ENCODE measurements at regions not wholly inside any gene's neighbourhood (a gene's known extent, or its start where the extent isn't known, plus 50 kb on each side); places are given as distances from the start of the nearest gene placed in this dataset.

- DNase-seq (ENCODE audit: low spot score in 2 of 2) = peak; percentile 83 to 90
- H3K9me3 ChIP-seq = no peaks in the 10 kb centered on the region
- no peaks in the 10 kb centered on the region for H3K36me3 ChIP-seq
- H3K27ac ChIP-seq = peak overlapping the region; percentile 77 to 81
- intact Hi-C loops (cut with DNase I; ENCODE audit: low total_unique reads) = no loop called here
- no peak overlapping the region for H3K4me3 ChIP-seq
- no peaks in the 10 kb centered on the region for H3K27me3 ChIP-seq
- H3K4me1 ChIP-seq = peaks cover 0 to 3% of the 10 kb centered on the region in 2 donors
- TF ChIP-seq POLR2A (IDR thresholded peaks at IDR 0.05) (no peak), POLR2AphosphoS5 (IDR thresholded peaks at IDR 0.05) (peak; percentile 78 to 88 (median 81))
Observed at GRCh38 chr13:44231786-44232516, 141.7 kb upstream of the SERP2 start.

GRCh38 chr13:44232774-44233173, 140.8 kb upstream of the SERP2 start:
- Histone ChIP-seq H3K4me1 (peaks cover 0 to 3% of the 10 kb centered on the region in 2 donors), H3K9me3 (no peaks in the 10 kb centered on the region), H3K4me3 (no peak overlapping the region), H3K27ac (peak overlapping the region; percentile 66 to 81), H3K36me3 (no peaks in the 10 kb centered on the region), H3K27me3 (no peaks in the 10 kb centered on the region)
- no peak for DNase-seq (ENCODE audit: low spot score in 2 of 2)
- intact Hi-C loops (cut with DNase I; ENCODE audit: low total_unique reads) = no loop called here
- no peak for TF ChIP-seq POLR2A (IDR thresholded peaks at IDR 0.05)
- no peak for TF ChIP-seq CTCF (IDR thresholded peaks at IDR 0.05)
- TF ChIP-seq POLR2AphosphoS5 (IDR thresholded peaks at IDR 0.05) = no peak

GRCh38 chr13:44234566-44234965, 139.1 kb upstream of the SERP2 start:
- intact Hi-C loops (cut with DNase I; ENCODE audit: low total_unique reads) = no loop called here
- Histone ChIP-seq H3K27ac (peak overlapping the region in 1 of 2 donors; percentile 93), H3K36me3 (no peaks in the 10 kb centered on the region), H3K9me3 (no peaks in the 10 kb centered on the region), H3K4me3 (no peak overlapping the region), H3K27me3 (no peaks in the 10 kb centered on the region), H3K4me1 (peaks cover 0 to 3% of the 10 kb centered on the region in 2 donors)
- TF ChIP-seq POLR2AphosphoS5 (IDR thresholded peaks at IDR 0.05) = no peak
- TF ChIP-seq CTCF (IDR thresholded peaks at IDR 0.05) = no peak
- no peak for TF ChIP-seq POLR2A (IDR thresholded peaks at IDR 0.05)
- no peak for DNase-seq (ENCODE audit: low spot score in 2 of 2)

GRCh38 chr13:44236370-44236769, 137.3 kb upstream of the SERP2 start:
- Histone ChIP-seq H3K9me3 (no peaks in the 10 kb centered on the region), H3K27me3 (no peaks in the 10 kb centered on the region), H3K27ac (peak overlapping the region; percentile 73 to 93), H3K4me1 (peaks cover 0 to 3% of the 10 kb centered on the region in 2 donors), H3K4me3 (peak overlapping the region in 1 of 3 donors; percentile 3), H3K36me3 (no peaks in the 10 kb centered on the region)
- no peak for DNase-seq (ENCODE audit: low spot score in 2 of 2)
- TF ChIP-seq POLR2AphosphoS5 (IDR thresholded peaks at IDR 0.05) (peak in 2 of 3 donors; percentile 21 to 24), CTCF (IDR thresholded peaks at IDR 0.05) (no peak)
- intact Hi-C loops (cut with DNase I; ENCODE audit: low total_unique reads) = loop anchor here (2.0 kb wide), 1 partner anchor 76 kb away; no protein-coding TSS in a partner anchor

GRCh38 chr13:44236801-44237207, 136.8 kb upstream of the SERP2 start:
- Histone ChIP-seq H3K36me3 (no peaks in the 10 kb centered on the region), H3K4me1 (no peaks in the 10 kb centered on the region), H3K27ac (peak overlapping the region; percentile 73 to 93), H3K9me3 (no peaks in the 10 kb centered on the region), H3K27me3 (no peaks in the 10 kb centered on the region), H3K4me3 (peak overlapping the region in 1 of 3 donors; percentile 3)
- no peak for DNase-seq (ENCODE audit: low spot score in 2 of 2)
- no peak for TF ChIP-seq CTCF (IDR thresholded peaks at IDR 0.05)
- TF ChIP-seq POLR2AphosphoS5 (IDR thresholded peaks at IDR 0.05) = no peak
- no peak for TF ChIP-seq POLR2A (IDR thresholded peaks at IDR 0.05)
- intact Hi-C loops (cut with DNase I; ENCODE audit: low total_unique reads) = loop anchor here (2.0 kb wide), 1 partner anchor 76 kb away; no protein-coding TSS in a partner anchor
